GM23338 (cell line): ENCODE measurements at regions not wholly inside any gene's neighbourhood (a gene's known extent, or its start where the extent isn't known, plus 50 kb on each side); places are given as distances from the start of the nearest gene placed in this dataset.

Experiments
- CREB1 ChIP-seq: fragments of 250-450 bp; sonication (Bioruptor Pico); IDR thresholded peaks from 2 replicates; pipeline ENCODE4 v1.5.0; 2020; ENCODE audit warnings: low read depth, mild to moderate bottlenecking, moderate library complexity
- EZH2 ChIP-seq: fragments of 200-600 bp; sonication (generic); IDR thresholded peaks from one replicate; pipeline ENCODE4 v1.8.0; 2017; ENCODE audit warnings: antibody characterized with exemption, mild to moderate bottlenecking, low read depth; ENCODE audit not compliant: unreplicated experiment
- EZH2phosphoT487 ChIP-seq: fragments of 200-600 bp; sonication (generic); IDR thresholded peaks from one replicate; pipeline ENCODE4 v1.8.1; 2018; ENCODE audit warnings: antibody characterized with exemption; ENCODE audit not compliant: unreplicated experiment
- JUNB ChIP-seq: IDR thresholded peaks from one replicate; pipeline ENCODE4 v1.6.1; 2016; ENCODE audit warnings: antibody characterized with exemption; ENCODE audit not compliant: unreplicated experiment
- NANOG ChIP-seq: IDR thresholded peaks from 2 replicates; pipeline ENCODE4 v1.6.1; 2016; ENCODE audit warnings: antibody characterized with exemption, borderline replicate concordance
- ZNF114 ChIP-seq: fragments of 250-450 bp; sonication (Bioruptor Pico); IDR thresholded peaks from 2 replicates; pipeline ENCODE4 v1.5.0; 2020; ENCODE audit warnings: mild to moderate bottlenecking, moderate library complexity
- ZNF331 ChIP-seq: fragments of 250-450 bp; sonication (Bioruptor Pico); IDR thresholded peaks from 2 replicates; pipeline ENCODE4 v1.5.0; 2020; ENCODE audit warnings: low read depth, mild to moderate bottlenecking, moderate library complexity
- TF ChIP-seq, protein P1 (sequence below): fragments of 250-450 bp; sonication (Bioruptor Pico); IDR thresholded peaks from 2 replicates; pipeline ENCODE4 v1.5.0; 2020; ENCODE audit warnings: mild to moderate bottlenecking, moderate library complexity
- TF ChIP-seq, protein P2 (sequence below): IDR thresholded peaks from 2 replicates; pipeline ENCODE4 v1.6.1; 2016; ENCODE audit warnings: antibody characterized with exemption
- TF ChIP-seq, protein P3 (sequence below): IDR thresholded peaks from one replicate; pipeline ENCODE4 v1.6.1; 2018; ENCODE audit warnings: antibody characterized with exemption; ENCODE audit not compliant: unreplicated experiment

DNA sequence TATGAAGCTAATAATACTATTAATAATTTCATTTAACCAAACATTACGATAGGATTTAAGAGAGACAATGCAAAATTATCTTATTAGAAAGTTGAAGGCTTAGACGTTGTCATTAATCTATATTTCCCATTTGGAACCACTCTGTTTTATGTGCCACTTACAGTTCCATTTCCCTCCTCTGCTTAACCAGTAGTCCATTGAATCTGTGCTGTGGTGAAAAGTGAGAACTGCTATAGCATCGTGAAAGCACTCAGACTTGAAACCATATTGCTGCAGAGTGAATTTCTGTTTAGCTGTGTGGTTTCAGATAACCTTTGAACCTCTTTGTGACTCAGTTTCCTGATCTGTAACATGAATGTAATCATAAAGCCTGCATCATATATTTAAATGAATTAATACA lies 2304.5 kb downstream of the MAT2B start (continued):
- TF ChIP-seq, protein P1, sequence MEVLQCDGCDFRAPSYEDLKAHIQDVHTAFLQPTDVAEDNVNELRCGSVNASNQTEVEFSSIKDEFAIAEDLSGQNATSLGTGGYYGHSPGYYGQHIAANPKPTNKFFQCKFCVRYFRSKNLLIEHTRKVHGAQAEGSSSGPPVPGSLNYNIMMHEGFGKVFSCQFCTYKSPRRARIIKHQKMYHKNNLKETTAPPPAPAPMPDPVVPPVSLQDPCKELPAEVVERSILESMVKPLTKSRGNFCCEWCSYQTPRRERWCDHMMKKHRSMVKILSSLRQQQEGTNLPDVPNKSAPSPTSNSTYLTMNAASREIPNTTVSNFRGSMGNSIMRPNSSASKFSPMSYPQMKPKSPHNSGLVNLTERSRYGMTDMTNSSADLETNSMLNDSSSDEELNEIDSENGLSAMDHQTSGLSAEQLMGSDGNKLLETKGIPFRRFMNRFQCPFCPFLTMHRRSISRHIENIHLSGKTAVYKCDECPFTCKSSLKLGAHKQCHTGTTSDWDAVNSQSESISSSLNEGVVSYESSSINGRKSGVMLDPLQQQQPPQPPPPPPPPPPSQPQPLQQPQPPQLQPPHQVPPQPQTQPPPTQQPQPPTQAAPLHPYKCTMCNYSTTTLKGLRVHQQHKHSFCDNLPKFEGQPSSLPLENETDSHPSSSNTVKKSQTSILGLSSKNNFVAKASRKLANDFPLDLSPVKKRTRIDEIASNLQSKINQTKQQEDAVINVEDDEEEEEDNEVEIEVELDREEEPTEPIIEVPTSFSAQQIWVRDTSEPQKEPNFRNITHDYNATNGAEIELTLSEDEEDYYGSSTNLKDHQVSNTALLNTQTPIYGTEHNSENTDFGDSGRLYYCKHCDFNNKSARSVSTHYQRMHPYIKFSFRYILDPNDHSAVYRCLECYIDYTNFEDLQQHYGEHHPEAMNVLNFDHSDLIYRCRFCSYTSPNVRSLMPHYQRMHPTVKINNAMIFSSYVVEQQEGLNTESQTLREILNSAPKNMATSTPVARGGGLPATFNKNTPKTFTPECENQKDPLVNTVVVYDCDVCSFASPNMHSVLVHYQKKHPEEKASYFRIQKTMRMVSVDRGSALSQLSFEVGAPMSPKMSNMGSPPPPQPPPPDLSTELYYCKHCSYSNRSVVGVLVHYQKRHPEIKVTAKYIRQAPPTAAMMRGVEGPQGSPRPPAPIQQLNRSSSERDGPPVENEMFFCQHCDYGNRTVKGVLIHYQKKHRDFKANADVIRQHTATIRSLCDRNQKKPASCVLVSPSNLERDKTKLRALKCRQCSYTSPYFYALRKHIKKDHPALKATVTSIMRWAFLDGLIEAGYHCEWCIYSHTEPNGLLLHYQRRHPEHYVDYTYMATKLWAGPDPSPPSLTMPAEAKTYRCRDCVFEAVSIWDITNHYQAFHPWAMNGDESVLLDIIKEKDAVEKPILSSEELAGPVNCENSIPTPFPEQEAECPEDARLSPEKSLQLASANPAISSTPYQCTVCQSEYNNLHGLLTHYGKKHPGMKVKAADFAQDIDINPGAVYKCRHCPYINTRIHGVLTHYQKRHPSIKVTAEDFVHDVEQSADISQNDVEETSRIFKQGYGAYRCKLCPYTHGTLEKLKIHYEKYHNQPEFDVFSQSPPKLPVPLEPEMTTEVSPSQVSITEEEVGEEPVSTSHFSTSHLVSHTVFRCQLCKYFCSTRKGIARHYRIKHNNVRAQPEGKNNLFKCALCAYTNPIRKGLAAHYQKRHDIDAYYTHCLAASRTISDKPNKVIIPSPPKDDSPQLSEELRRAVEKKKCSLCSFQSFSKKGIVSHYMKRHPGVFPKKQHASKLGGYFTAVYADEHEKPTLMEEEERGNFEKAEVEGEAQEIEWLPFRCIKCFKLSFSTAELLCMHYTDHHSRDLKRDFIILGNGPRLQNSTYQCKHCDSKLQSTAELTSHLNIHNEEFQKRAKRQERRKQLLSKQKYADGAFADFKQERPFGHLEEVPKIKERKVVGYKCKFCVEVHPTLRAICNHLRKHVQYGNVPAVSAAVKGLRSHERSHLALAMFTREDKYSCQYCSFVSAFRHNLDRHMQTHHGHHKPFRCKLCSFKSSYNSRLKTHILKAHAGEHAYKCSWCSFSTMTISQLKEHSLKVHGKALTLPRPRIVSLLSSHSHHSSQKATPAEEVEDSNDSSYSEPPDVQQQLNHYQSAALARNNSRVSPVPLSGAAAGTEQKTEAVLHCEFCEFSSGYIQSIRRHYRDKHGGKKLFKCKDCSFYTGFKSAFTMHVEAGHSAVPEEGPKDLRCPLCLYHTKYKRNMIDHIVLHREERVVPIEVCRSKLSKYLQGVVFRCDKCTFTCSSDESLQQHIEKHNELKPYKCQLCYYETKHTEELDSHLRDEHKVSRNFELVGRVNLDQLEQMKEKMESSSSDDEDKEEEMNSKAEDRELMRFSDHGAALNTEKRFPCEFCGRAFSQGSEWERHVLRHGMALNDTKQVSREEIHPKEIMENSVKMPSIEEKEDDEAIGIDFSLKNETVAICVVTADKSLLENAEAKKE (CRISPR knock-in tag) = no peak
- TF ChIP-seq EZH2 = no peak
- TF ChIP-seq, protein P2, sequence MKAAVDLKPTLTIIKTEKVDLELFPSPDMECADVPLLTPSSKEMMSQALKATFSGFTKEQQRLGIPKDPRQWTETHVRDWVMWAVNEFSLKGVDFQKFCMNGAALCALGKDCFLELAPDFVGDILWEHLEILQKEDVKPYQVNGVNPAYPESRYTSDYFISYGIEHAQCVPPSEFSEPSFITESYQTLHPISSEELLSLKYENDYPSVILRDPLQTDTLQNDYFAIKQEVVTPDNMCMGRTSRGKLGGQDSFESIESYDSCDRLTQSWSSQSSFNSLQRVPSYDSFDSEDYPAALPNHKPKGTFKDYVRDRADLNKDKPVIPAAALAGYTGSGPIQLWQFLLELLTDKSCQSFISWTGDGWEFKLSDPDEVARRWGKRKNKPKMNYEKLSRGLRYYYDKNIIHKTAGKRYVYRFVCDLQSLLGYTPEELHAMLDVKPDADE = no peak
- no peak for TF ChIP-seq NANOG
- TF ChIP-seq CREB1 (CRISPR knock-in tag) = no peak
- no peak for TF ChIP-seq JUNB
- no peak for TF ChIP-seq ZNF114 (CRISPR knock-in tag)
- TF ChIP-seq EZH2phosphoT487 = no peak
- TF ChIP-seq ZNF331 (CRISPR knock-in tag) = no peak
- TF ChIP-seq, protein P3, sequence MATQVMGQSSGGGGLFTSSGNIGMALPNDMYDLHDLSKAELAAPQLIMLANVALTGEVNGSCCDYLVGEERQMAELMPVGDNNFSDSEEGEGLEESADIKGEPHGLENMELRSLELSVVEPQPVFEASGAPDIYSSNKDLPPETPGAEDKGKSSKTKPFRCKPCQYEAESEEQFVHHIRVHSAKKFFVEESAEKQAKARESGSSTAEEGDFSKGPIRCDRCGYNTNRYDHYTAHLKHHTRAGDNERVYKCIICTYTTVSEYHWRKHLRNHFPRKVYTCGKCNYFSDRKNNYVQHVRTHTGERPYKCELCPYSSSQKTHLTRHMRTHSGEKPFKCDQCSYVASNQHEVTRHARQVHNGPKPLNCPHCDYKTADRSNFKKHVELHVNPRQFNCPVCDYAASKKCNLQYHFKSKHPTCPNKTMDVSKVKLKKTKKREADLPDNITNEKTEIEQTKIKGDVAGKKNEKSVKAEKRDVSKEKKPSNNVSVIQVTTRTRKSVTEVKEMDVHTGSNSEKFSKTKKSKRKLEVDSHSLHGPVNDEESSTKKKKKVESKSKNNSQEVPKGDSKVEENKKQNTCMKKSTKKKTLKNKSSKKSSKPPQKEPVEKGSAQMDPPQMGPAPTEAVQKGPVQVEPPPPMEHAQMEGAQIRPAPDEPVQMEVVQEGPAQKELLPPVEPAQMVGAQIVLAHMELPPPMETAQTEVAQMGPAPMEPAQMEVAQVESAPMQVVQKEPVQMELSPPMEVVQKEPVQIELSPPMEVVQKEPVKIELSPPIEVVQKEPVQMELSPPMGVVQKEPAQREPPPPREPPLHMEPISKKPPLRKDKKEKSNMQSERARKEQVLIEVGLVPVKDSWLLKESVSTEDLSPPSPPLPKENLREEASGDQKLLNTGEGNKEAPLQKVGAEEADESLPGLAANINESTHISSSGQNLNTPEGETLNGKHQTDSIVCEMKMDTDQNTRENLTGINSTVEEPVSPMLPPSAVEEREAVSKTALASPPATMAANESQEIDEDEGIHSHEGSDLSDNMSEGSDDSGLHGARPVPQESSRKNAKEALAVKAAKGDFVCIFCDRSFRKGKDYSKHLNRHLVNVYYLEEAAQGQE = no peak
